GM21367 (cell line): ENCODE measurements at regions not wholly inside any gene's neighbourhood (a gene's known extent, or its start where the extent isn't known, plus 50 kb on each side); places are given as distances from the start of the nearest gene placed in this dataset.
"Not testable (repeated sequence)": the region's sequence is repeated elsewhere in the genome, so short reads cannot be mapped to it uniquely, and the experiment has no call there.

ENCODE experiments used
- ATAC-seq: cut with Tn5 transposase; IDR thresholded peaks from one replicate; pipeline ENCODE4 v1.9.1; 2021; ENCODE audit not compliant: unreplicated experiment

DNA sequence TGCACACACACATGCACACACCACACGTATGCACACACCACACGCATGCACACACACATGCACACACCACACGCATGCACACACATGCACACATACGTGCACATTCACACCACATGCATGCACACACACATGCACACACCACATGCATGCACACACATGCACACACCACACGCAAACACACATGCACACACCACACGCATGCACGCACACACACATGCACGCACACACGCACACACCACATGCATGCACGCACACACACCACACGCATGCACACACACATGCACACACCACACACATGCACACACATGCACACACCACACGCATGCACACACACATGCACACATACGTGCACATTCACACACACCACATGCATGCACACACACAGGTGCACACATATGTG lies 169.8 kb upstream of the SALL3 start:
- no peak for ATAC-seq

DNA sequence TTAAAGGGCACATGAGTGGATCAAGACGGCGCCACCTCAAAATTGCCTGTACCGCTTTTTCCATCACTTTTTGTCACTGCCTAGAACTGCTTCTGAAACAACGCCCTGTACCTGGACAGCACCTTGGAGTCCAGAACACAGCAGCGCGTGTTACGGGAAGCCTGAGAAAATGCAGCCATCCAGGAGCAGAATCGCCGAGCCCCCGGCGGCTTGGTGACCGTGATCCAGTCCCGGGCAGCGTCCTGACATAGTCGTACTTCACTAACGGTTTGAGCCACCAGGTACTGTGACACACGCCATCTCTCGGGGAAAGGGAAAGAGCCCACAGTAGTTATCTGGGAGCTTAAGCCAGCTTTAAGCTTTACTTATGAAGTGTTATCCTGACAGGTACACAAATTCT lies 168.9 kb upstream of the SALL3 start:
- ATAC-seq: no peak

DNA sequence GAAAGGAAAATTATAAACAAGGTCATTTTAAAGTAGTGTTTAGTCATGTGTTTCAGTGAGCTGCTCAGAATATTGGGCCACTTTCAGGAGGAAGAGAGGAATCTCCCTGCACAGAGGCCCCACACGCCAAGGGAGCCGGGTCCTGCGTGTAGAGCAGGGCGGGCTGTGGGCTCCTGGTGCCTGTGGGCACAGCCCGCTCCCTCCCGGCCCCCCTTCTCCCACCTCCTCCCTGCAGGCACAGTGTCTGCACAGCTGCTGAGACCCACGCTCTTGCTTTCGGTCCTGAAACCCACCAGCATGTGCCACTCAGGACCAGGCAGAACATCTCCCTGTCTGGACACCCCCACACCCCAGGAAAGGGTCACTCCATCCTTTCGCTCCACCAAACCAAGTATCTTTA lies 167.6 kb upstream of the SALL3 start:
- ATAC-seq: no peak

DNA sequence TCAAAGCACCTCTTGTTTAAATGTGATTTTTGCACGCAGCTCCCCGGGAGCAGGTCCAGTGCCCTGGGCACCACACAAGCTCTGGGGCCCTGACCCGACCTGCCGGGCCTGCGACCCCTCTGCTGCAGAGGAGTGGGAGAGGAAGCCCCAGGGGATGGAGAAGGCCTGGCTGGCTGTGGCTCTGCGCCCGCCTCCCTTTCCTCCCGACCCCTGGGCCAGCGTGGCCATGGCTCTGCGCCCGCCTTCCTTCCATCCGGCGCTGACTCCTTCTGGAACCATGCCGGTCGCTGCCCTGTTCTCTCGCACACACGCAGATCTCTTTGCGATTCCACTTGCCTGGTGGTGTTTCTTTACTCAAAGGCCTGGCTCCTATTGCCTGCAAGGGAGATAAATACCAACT lies 166.5 kb upstream of the SALL3 start:
- no peak for ATAC-seq

DNA sequence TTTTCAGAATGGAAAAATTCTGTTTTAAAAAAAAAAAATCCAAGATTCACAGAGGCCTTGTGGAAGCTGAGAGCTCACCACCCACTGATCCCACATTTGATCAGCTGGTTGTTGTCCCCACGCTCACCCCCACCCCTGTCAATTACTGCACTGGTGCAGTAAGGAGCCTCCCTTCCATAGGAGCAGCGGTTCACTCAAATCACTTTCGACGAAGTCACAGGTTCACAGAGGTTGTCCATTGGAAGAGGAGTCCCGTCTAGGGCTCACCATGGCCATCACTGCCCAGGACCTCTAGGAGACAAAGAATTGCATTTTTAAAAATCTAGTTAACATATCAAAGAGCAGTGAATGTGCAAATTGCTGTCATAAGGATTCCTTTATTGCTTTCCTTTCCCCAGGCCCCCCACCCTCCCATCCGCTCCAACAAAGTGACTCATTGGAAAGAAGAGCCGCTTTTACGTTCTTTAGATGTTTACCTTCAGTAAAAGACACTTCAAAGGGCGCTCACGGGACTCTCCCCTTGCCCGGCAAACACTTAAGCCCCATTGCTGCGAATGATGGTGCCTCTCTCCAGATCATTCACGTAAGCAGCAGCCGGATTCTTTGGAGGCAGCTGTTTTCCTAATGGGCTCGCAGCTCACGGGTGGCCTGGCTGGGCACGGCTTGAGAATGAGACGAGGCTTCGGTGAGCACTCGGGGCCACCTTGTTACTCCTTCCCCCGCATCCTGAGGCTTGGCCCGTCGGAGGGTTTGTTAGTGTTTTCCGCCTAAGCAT lies 165.5 kb upstream of the SALL3 start:
- no peak for ATAC-seq

DNA sequence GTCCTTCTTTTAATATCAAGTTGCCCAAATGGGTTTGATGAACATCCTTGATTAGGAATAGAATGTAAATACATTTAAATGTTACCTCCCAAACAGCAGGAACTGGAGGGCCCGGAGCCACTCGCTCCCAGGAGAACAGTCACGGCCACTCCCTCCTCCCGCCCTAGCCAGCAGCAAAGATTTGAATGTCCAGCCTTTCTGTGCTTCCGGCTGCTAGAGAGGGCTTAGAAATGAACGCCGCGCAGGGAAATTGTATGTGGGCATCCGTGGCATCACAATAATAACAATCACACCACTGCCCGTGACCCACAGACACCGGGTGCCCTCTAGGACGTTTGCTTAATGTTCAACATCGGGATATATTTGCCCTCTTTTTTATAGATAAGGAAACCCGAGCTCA lies 164.9 kb upstream of the SALL3 start:
- no peak for ATAC-seq

DNA sequence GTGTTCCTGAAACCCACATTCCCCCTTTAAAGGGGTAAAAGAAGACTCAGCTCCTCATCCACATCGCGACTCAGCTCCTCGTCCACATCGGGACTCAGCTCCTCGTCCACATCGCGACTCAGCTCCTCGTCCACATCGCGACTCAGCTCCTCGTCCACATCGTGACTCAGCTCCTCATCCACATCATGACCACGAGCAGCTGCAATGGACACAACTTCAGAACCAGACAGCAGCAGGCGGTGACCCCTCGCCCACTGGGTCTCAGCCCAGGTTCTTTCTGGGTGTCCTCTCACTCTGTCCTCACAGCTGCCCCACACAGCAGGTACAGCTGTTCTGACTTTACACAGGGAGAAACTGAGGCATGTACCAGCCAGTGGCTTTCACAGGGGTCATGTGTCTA lies 163.5 kb upstream of the SALL3 start:
- no peak for ATAC-seq

DNA sequence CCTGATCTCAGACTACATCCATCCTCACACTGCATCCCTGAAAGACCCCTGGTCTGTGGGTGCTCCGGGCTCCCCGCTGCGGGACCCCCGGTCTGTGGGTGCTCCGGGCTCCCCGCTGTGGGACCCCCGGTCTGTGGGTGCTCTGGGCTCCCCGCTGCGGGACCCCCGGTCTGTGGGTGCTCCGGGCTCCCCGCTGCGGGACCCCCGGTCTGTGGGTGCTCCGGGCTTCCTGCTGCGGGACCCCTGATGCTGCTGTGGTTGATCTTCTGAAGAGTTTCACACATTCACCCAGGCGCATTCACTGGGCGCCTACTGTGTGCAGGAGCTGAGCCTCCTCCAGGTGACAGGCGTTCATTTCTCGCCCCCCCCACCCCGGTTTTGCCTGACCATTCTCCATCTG lies 162.7 kb upstream of the SALL3 start:
- ATAC-seq: no peak

DNA sequence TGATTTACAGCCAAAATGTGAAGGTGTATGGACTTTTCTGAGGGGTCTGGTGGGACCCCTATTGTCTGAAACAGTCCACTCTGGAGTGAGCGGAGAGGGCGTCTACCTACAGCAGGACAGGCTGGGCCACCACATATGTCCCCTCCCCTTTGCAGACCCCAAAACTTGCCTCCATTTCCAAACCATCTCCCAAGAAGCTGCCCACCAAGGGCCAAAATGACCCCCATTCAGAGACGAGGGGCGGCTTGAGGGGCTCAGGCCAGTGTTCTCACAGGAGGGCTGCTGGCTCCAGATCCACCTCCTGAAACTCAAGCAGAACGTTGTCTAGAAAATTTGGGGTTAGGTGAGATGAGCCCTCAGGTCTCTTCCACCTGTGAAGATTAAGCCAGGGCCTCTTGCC lies 161.1 kb upstream of the SALL3 start:
- ATAC-seq: no peak

DNA sequence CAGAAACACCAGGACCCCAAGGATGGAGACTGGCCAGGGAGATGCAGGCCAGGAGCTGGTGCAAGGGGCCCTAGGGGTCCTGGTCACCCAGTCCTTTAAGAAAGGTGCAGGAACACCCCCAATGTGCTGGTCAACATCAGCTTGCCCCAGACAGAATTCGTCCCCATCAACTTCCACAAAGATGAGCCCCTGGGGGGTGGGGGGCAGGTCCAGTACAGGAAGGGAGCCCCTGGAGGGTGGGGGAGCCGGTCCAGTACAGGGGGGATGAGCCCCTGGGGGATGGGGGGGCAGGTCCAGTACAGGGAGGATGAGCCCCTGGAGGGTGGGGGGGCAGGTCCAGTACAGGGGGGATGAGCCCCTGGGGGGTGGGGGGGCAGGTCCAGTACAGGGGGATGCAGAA lies 160.7 kb upstream of the SALL3 start:
- ATAC-seq: no peak

DNA sequence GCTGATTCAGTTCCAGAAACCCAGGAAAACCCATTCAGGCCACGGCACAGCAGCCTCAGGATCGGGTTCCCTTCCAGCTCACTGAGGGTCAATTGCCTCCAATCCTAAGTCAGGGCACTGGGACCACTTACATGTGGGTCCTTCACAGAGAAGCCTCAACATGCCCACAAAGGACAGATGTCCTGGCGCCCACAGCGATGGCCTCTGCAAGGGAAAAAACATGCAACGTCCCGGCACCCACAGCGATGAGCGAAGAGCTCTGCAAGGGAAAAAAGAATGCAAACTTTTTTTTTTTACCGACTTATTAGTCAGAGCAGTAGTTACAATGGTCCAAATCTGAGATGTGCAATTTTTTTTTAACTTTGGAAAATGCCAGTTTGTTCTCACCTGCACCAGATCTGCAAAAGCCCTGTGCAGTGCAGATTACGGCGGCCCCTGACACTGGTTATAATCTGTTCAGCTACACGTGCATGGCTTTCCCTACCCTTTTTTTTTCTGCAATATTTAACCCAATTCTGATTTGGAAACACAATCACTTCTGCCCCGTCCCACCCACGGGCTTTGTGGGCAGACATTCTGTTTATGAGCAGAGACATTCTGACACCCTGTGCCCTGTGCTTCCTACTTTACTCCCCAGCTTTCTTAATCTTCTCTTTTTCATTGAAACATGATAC lies 159.3 kb upstream of the SALL3 start:
- ATAC-seq: no peak

DNA sequence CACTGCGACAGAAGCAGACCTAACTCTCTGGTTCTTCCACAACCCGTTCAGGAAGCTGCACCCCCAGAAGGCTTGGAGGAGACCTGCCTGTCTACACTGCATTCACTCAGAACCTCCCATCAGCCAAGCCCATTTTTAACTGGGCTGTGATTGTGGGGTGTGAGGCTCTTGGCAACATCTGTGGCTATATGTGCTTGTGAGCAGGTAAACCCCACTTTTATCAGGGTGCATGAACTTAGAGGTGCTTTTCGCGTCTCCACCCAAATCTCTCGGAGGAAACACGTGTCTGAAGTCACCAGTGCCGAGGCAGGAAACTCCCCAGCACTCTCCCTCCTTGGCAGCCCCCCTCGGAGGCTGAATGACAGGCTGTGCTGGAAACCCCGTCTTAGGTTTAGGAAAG lies 158.2 kb upstream of the SALL3 start:
- no peak for ATAC-seq

DNA sequence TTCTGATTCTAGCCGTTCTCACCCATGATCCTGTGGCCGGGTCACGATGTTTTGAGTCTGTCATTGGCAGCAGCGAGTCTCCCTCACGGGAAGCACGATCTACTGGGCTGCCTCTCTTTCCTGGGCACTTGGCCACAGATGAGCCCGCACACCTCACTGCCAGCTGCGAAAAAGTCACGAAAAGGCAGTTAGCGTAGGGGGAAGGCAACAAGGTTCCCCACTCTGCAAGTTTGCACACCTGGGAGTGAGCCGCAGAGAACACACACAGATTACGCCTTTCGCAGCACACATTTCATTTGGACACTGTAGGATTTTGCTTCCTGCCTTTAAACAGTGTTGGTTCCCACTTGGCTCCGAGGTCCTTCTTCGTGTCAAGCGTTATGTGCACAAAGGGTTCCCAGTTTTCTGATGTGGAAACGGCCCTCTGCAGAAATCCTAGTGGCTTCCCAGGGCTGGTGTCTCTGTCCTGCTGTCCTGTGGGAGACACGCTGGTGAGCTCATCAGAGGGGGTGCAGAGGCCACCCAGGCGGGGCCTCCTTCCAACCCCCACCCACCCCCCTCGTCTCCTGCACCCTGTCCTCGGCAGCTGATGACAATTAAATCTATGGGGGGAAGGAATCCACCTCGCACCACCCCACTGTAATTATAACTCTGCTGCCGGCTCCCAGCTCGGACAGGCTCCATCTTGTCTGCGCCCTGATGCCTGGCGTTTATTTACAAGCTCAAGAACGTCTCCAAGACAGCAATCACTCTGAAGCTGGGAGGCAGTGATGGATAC lies 157.3 kb upstream of the SALL3 start:
- no peak for ATAC-seq

DNA sequence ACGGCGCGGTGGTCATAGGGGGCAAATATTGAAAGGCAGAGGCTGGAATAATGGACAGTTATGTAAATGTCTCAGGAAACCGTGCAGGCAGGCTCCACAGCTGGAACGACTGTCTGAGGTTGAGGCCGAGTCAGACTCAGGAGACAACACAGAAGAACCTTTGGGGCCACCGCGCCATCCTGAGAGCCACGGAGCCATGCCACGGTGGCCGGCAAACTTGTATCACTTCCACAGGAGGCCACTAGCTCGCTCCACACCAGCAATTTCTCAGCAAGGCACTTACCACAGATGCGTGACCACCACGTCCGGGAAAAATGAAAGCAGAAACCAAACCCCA lies 156.7 kb upstream of the SALL3 start:
- no peak for ATAC-seq

DNA sequence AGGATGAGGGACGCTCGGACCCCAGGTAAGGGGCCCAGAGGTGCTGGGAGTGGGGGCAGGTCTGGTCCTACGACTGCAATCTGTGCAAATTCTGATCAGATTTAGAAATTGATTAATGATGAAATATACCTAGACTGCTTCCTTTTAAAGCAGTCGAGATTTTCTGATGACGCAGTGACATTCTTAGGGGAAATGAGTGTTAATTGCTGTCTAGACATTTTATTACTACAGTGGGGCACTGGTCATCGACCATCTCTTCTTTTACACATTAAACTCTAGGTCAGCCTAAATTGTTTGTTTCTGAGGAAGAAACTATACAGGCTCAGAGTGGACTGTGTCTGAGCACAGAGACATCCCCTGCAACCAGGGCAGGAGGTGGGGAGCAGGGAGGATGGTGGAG lies 154.4 kb upstream of the SALL3 start:
- ATAC-seq: no peak

DNA sequence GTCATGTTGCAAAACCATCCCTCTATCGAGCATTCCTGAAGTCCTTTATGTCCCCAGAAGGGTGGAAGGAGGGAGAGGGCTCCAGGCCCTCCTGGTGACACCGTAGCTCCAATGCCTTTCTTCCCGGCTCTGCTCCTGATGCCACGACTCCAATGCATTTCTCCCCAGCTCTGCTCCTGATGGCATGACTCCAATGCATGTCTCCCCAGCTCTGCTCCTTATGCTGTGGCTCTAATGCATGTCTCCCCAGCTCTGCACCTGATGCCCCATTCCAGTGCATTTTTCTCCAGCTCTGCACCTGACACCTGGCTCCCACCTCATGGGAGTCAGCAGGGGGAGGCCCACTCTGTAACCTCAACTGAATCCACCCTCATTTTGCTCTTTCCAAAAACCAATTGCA lies 153.0 kb upstream of the SALL3 start:
- ATAC-seq: no peak

DNA sequence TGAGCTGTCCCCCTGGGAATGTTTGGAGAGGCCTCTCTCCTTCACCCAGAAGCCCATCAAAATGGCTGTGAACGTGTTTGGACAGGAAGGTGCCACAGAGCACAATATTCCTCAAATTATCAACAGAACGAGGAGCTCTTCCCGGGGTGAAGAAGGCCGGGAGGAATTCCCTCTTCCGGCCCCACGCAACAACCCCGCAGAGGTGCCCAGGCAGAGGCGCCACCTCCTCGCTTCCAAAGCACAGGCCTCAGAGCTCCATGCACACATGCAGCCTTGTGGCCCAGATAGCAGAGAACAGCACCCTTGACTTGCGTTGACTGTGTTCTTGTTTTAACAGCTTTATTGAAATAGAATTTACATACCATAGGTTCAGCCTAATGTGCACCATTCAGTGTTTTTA lies 152.5 kb upstream of the SALL3 start:
- no peak for ATAC-seq

DNA sequence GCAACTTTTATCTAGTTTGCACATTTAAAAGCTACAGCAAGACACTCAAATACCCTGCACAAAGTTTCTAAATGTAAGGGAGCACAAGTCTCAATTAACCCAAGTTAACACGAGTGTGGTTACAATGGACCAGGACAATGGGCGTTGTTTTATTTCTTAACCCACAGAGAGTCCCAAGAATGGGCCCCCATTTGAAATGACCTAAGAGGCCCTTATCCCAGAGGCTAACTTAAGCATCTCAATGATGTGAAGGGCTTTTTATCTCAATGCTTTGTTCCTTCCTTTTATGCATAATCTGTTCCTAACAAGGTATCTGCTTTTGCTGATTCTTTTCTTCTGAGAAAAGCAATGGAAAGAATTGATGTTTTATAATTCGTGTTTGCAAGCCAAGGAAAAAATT lies 151.5 kb upstream of the SALL3 start:
- no peak for ATAC-seq

DNA sequence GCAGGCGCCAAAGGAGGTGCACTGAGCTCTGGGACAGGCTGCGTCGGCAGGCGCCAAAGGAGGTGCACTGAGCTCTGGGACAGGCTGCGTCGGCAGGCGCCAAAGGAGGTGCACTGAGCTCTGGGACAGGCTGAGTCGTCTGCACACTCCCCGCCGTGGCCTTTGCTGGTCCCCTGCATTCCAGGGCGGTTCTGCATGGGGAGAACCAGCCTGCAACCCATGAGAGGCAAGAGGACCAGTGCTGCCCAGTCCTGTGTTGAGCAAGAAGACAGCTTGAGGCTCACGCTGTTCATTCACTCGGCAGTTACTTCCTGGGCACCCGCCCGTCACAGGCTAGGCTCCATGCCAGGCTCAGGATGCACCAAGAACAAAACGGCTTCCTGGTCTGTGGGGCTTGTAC lies 150.6 kb upstream of the SALL3 start:
- ATAC-seq: not testable (repeated sequence)

DNA sequence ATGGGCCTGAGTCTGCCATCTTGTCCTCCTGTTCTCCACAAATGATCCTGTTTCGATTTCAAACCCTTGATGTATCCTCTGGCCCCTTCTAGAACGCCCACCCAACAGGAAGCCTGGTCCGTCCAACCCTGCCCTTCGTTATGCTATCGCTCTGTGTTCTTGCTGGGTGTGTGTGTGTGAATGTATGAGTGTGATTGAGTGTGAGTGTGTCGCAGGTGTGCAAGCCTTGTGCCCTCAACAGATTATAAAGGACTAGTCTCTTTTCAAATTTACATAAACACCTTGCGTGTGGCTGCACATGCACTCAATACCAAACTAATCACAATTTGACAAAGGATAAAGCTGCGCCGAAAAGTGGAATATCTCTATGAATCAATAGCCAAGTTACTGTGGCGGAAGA lies 149.5 kb upstream of the SALL3 start:
- no peak for ATAC-seq

DNA sequence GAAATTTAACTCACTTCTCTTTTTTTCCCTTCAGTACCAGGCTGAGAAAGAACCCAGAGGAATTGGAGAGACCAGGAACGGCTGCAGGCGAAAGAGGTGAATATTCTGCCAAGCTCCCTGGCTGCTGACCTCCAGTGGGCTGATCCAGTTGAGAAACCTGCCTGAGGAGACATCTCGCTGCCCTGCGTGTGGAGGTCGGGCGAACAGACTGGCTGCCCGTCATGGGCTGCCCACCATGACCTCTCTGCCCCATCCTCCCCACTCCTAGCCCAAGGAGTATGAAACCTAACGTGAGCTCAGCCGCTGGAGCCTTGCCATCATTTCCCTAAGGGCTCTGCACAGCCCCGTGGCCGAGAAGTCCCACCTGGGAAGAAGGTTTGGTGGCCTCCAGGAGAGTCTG lies 148.8 kb upstream of the SALL3 start:
- no peak for ATAC-seq

DNA sequence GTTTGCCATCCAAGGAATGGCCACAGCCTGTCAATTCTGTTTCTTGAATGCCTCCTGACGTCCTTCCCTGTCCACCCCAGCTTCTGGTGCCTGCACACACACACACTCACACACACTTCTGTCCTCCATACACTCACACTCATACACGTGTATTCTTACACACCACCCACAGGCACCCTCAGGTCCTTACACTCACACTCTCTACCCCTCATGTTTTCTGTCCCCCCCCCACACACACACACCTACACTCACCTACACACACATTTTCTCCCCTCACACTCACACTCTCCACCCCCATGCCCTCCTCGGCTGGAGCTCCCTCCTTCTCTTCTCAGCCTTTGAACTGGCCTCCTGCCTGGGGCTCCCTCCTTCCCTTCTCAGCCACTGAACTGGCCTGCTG lies 148.0 kb upstream of the SALL3 start:
- ATAC-seq: no peak
